OCI-LY3 (cell line): ENCODE measurements at regions not wholly inside any gene's neighbourhood (a gene's known extent, or its start where the extent isn't known, plus 50 kb on each side); places are given as distances from the start of the nearest gene placed in this dataset.

Experiments
- EZH2phosphoT487 ChIP-seq: fragments of 200-600 bp; shearing (Covaris generic); IDR thresholded peaks from 2 replicates; pipeline ENCODE4 v1.6.1; 2018; ENCODE audit warnings: antibody characterized with exemption, mixed run types, low read depth
- TF ChIP-seq, protein P1 (sequence below): fragments of 200-600, 300-600 bp; sonication (generic); IDR thresholded peaks from 2 replicates; pipeline ENCODE4 v1.5.1; 2014; ENCODE audit warnings: antibody characterized with exemption, low read length, low read depth

DNA sequence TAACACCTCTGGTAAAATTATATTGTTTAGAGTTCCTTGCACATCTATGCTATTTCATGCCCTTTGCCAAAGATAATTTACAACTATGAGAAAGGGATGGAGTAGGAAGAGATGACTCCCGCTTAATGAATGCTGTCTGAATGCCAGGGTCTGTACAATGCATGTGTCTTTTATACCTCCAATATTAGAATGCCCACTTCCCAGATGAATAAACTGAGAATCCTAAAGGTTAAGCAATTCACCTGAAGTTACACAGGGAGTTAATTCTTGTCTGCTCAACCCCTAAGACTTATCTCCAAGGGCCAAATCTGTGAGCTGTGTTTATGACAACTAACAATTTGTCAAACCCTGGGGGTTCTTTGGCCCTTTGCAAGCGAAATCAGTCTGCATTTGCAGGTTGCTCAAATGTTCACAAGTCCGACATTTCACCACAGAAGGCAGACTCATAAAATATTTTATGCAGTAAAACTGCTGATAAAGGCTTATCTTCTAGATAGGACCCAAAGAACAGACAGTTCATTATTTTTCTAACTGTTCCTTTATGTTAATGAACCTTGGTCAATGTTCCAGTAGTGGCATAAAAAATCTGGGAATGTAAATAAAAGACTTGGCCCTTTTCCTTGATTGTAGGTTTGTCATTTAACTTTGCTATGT is 50.2 kb upstream of the ATP1A1 start:
- TF ChIP-seq, protein P1, sequence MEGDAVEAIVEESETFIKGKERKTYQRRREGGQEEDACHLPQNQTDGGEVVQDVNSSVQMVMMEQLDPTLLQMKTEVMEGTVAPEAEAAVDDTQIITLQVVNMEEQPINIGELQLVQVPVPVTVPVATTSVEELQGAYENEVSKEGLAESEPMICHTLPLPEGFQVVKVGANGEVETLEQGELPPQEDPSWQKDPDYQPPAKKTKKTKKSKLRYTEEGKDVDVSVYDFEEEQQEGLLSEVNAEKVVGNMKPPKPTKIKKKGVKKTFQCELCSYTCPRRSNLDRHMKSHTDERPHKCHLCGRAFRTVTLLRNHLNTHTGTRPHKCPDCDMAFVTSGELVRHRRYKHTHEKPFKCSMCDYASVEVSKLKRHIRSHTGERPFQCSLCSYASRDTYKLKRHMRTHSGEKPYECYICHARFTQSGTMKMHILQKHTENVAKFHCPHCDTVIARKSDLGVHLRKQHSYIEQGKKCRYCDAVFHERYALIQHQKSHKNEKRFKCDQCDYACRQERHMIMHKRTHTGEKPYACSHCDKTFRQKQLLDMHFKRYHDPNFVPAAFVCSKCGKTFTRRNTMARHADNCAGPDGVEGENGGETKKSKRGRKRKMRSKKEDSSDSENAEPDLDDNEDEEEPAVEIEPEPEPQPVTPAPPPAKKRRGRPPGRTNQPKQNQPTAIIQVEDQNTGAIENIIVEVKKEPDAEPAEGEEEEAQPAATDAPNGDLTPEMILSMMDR = no peak
- no peak for TF ChIP-seq EZH2phosphoT487
